Natural killer cell (primary cell): ENCODE measurements at regions not wholly inside any gene's neighbourhood (a gene's known extent, or its start where the extent isn't known, plus 50 kb on each side); places are given as distances from the start of the nearest gene placed in this dataset.
"Not testable (repeated sequence)": the region's sequence is repeated elsewhere in the genome, so short reads cannot be mapped to it uniquely, and the experiment has no call there.

Experiments
- ATAC-seq, 3 donors: fragments of 150-1000 bp in 2 of 3; fragments of 200-7000 bp in 1 of 3; cut with Tn5 transposase; 1 replicate in 1 of 3; 2 replicates in 2 of 3; pipeline ENCODE4 v1.10.0; 2021; ENCODE audit warnings: mild to moderate bottlenecking in 2 of 3, moderate library complexity in 2 of 3
- DNase-seq, 2 donors: peaks; one replicate each; pipeline versions ENCODE4 v3.0.0 to v3.0.0-alpha.2; 2013 to 2021; ENCODE audit warnings: mixed read lengths in 1 of 2
- H3K27ac ChIP-seq: one replicate; pipeline ENCODE4 v1.5.1; 2013; ENCODE audit warnings: mild to moderate bottlenecking, low read length
- H3K27me3 ChIP-seq: one replicate; pipeline ENCODE4 v1.6.1; 2013; ENCODE audit warnings: low read length; ENCODE audit not compliant: control insufficient read depth, insufficient read depth
- H3K36me3 ChIP-seq: one replicate; pipeline ENCODE4 v1.6.1; 2013; ENCODE audit warnings: low read length; ENCODE audit not compliant: control insufficient read depth, insufficient read depth
- H3K4me1 ChIP-seq: one replicate; pipeline ENCODE4 v1.6.1; 2013; ENCODE audit warnings: low read length; ENCODE audit not compliant: control insufficient read depth, insufficient read depth
- H3K4me3 ChIP-seq: one replicate; pipeline ENCODE4 v1.5.1; 2013; ENCODE audit warnings: low read length
- H3K9me3 ChIP-seq: one replicate; pipeline ENCODE4 v1.6.1; 2013; ENCODE audit warnings: low read length; ENCODE audit not compliant: control insufficient read depth, insufficient read depth
- H3K27ac Mint-ChIP-seq, 2 donors: one replicate each; pipeline ENCODE4 v1.8.0; 2022; ENCODE audit warnings: mild to moderate bottlenecking in 2 of 2, mixed read lengths in 2 of 2, moderate library complexity in 1 of 2
- H3K27me3 Mint-ChIP-seq, 2 donors: one replicate each; pipeline ENCODE4 v1.8.0; 2022; ENCODE audit warnings: low read depth in 2 of 2, mixed read lengths in 2 of 2
- H3K36me3 Mint-ChIP-seq: one replicate; pipeline ENCODE4 v1.8.0; 2022; ENCODE audit warnings: mixed read lengths
- H3K4me1 Mint-ChIP-seq, 2 donors: one replicate each; pipeline ENCODE4 v1.8.0; 2022; ENCODE audit warnings: mixed read lengths in 2 of 2
- H3K4me3 Mint-ChIP-seq: one replicate; pipeline ENCODE4 v1.8.0; 2022; ENCODE audit warnings: mild to moderate bottlenecking, moderate library complexity, mixed read lengths
- H3K9me3 Mint-ChIP-seq, 2 donors: one replicate each; pipeline ENCODE4 v1.8.0; 2022; ENCODE audit warnings: mixed read lengths in 2 of 2
- CTCF ChIP-seq: fragments of 200-600 bp; IDR thresholded peaks from one replicate; pipeline ENCODE4 v1.8.0; 2022; ENCODE audit warnings: antibody characterized with exemption
- WGBS: methylation state at CpG from one replicate; pipeline ENCODE4 v1.1.7; 2013; ENCODE audit warnings: missing lambda C conversion rate; ENCODE audit not compliant: insufficient coverage; 5-methylcytosine and 5-hydroxymethylcytosine counted together
- intact Hi-C: fragments of 100-400 bp; cut with micrococcal nuclease; formaldehyde crosslinking; loops from one replicate; pipeline ENCODE4 v1.14.2; 2022

DNA sequence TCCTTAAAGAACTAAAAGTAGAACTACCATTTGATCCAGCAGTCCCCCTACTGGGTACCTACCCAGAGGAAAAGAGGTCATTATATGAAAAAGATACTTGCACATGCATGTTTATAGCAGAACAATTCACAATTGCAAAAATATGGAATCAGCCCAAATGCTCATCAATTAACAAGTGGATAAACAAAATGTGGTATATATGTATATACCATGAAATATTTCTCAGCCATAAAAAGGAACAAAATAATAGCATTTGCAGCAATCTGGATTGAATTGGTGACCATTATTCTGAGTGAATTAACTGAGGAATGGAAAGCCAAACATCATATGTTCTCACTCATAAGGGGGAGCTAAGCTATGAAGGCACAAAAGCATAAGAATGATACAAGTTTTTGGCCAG, 64.7 kb upstream of the KRAS start:
- Mint-ChIP-seq H3K4me1 (no peaks in the 10 kb centered on the region), H3K27me3 (no peaks in the 10 kb centered on the region), H3K36me3 (no peaks in the 10 kb centered on the region), H3K9me3 (no peaks in the 10 kb centered on the region), H3K27ac (no peak overlapping the region), H3K4me3 (no peak overlapping the region)
- no peaks in the 10 kb centered on the region for H3K36me3 ChIP-seq
- H3K27me3 ChIP-seq: no peaks in the 10 kb centered on the region
- no peak for ATAC-seq
- intact Hi-C loops: no loop called here
- no peak for DNase-seq
- no peaks in the 10 kb centered on the region for H3K4me1 ChIP-seq
- no peak for TF ChIP-seq CTCF
- H3K4me3 ChIP-seq: no peak overlapping the region
- H3K9me3 ChIP-seq: no peaks in the 10 kb centered on the region
- H3K27ac ChIP-seq: no peak overlapping the region

DNA sequence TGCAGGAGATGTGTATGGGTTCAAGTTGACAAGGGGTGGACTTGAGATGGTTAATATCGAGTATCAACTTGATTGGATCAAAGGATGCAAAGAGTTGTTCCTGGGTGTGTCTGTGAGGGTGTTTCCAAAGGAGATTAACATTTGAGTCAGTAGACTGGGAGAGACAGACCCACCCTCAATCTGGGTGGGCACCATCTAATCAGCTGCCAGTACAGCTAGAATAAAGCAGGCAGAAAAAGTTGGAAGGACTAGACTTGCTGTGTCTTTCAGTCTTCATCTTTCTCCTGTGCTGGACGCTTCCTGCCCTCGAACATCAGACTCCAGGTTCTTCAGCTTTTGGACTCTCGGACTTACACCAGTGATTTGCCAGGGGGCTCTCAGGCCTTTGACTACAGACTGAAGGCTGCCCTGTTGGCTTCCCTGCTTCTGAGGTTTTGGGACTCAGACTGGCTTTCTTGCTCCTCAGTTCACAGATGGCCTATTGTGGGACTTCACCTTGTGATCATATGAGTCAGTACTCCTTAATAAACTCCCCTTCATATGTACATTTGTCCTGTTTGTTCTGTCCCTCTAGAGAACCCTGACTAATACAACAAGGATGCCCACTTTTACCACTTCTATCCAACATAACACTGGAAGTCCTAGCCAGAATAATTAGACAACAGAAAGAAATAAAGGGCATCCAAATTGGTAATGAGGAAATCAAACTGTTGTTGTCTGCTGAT, 62.7 kb upstream of the KRAS start:
- H3K27ac Mint-ChIP-seq, H3K4me3 Mint-ChIP-seq, H3K9me3 Mint-ChIP-seq, H3K27me3 Mint-ChIP-seq, H3K4me1 ChIP-seq, H3K27me3 ChIP-seq, H3K36me3 ChIP-seq, H3K36me3 Mint-ChIP-seq, H3K9me3 ChIP-seq, H3K4me1 Mint-ChIP-seq, ATAC-seq, DNase-seq, H3K4me3 ChIP-seq, H3K27ac ChIP-seq: not testable (repeated sequence)
- intact Hi-C loops: loop anchor here (5.0 kb wide), 1 partner anchor 46 kb away; no protein-coding TSS in a partner anchor
- WGBS: 95% methylated on average over 4 of the region's 4 CpGs

DNA sequence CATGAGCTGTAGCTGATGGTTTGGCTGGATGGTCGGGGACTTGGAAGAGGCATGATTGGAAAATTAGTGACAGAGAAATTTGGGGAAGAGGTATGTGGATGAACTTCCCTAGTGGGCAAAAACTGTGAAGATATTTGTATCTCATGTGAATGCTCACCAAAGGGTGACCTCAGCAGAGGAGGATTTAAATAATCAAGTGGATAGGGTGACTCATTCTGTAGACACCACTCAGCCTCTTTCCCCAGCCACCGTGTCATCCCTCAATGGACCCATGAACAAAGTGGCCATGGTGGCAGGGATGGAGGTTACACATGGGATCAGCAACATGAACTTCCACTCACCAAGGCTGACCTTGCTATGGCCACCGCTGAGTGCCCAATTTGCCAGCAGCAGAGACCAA, 60.8 kb upstream of the KRAS start:
- no peak for TF ChIP-seq CTCF
- Mint-ChIP-seq H3K27me3 (no peaks in the 10 kb centered on the region), H3K4me1 (no peaks in the 10 kb centered on the region), H3K9me3 (no peaks in the 10 kb centered on the region), H3K36me3 (no peaks in the 10 kb centered on the region), H3K4me3 (no peak overlapping the region), H3K27ac (no peak overlapping the region)
- Histone ChIP-seq H3K9me3 (no peaks in the 10 kb centered on the region), H3K27me3 (no peaks in the 10 kb centered on the region), H3K4me1 (no peaks in the 10 kb centered on the region), H3K27ac (no peak overlapping the region), H3K4me3 (no peak overlapping the region), H3K36me3 (no peaks in the 10 kb centered on the region)
- ATAC-seq (no peak), DNase-seq (no peak)
- intact Hi-C loops: loop anchor here (5.0 kb wide), 1 partner anchor 44 kb away; no protein-coding TSS in a partner anchor
- WGBS: 98% methylated on average over 3 of the region's 3 CpGs

GRCh38 chr12:25310071-25310470, 59.3 kb upstream of the KRAS start:
- intact Hi-C loops: loop anchor here (5.0 kb wide), 1 partner anchor 43 kb away; no protein-coding TSS in a partner anchor
- not testable (repeated sequence) for H3K36me3 ChIP-seq, H3K27me3 ChIP-seq, DNase-seq, H3K4me1 Mint-ChIP-seq, H3K36me3 Mint-ChIP-seq, H3K27ac ChIP-seq, H3K4me3 ChIP-seq, H3K27me3 Mint-ChIP-seq, H3K4me1 ChIP-seq, H3K9me3 Mint-ChIP-seq, ATAC-seq, H3K4me3 Mint-ChIP-seq, H3K27ac Mint-ChIP-seq, H3K9me3 ChIP-seq
- 100% methylated on average over 1 of the region's 2 CpGs for WGBS
